ENCODE measurements at regions not wholly inside any gene's neighbourhood (a gene's known extent, or its start where the extent isn't known, plus 50 kb on each side); places are given as distances from the start of the nearest gene placed in this dataset.
A peak's percentile ranks its signal among the peaks of the same experiment; 100 is the strongest.

DNA sequence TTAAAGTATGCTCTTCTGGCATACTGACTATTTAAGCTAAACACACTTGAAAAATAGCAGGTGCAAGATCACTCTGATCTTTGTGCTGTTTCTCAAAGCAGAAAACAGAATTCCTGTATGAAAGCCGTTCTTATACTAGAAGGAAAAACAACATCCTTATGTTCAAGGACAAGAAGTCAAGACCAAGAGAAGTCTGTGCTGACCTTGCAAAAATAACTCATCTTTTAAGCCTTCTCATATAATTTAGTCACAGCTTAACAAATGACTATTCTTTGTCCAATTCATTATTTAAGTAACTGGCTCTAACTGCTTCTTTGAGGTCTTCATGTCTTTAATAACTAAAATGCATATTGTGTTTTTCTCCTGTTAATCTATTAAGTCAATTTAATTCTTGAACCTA lies 2750.2 kb upstream of the PCDH20 start:
- Histone ChIP-seq H3K9me3 (no peaks in the 10 kb centered on the region), H3K4me3 (no peak overlapping the region), H3K27ac (no peak overlapping the region), H3K36me3 (no peaks in the 10 kb centered on the region), H3K9ac (ENCODE audit: low read depth in 2 of 2, low read length in 2 of 2) (no peak overlapping the region), H3K4me1 (no peaks in the 10 kb centered on the region), H3K27me3 (no peaks in the 10 kb centered on the region)
- TF ChIP-seq CTCF (IDR thresholded peaks at IDR 0.05): no peak
- intact Hi-C loops (cut with DNase I): no loop called here
- no peak for DNase-seq

- Histone ChIP-seq H3K27me3 (no peaks in the 10 kb centered on the region), H3K9ac (ENCODE audit: low read depth in 2 of 2, low read length in 2 of 2) (no peak overlapping the region), H3K36me3 (no peaks in the 10 kb centered on the region), H3K27ac (no peak overlapping the region), H3K9me3 (peaks cover 3% of the 10 kb centered on the region), H3K4me1 (no peaks in the 10 kb centered on the region), H3K4me3 (no peak overlapping the region)
- peak; percentile 14 for DNase-seq
- intact Hi-C loops (cut with DNase I): no loop called here
- no peak for TF ChIP-seq CTCF (IDR thresholded peaks at IDR 0.05)
These were observed 2748.8 kb upstream of the PCDH20 start for GRCh38 chr13:64164435-64164834.

- Histone ChIP-seq H3K36me3 (no peaks in the 10 kb centered on the region), H3K4me1 (no peaks in the 10 kb centered on the region), H3K9ac (ENCODE audit: low read depth in 2 of 2, low read length in 2 of 2) (no peak overlapping the region), H3K4me3 (no peak overlapping the region), H3K27ac (no peak overlapping the region), H3K27me3 (no peaks in the 10 kb centered on the region), H3K9me3 (peaks cover 3% of the 10 kb centered on the region)
- no peak for DNase-seq
- intact Hi-C loops (cut with DNase I): no loop called here
- no peak for TF ChIP-seq CTCF (IDR thresholded peaks at IDR 0.05)
These were observed 2744.8 kb upstream of the PCDH20 start for GRCh38 chr13:64160479-64160878.

- no peak overlapping the region for H3K9ac ChIP-seq (ENCODE audit: low read depth in 2 of 2, low read length in 2 of 2)
- intact Hi-C loops (cut with DNase I): no loop called here
- no peak for TF ChIP-seq CTCF (IDR thresholded peaks at IDR 0.05)
- no peak overlapping the region for H3K27ac ChIP-seq
- no peaks in the 10 kb centered on the region for H3K36me3 ChIP-seq
- no peaks in the 10 kb centered on the region for H3K4me1 ChIP-seq
- H3K9me3 ChIP-seq: peaks cover 3% of the 10 kb centered on the region
- no peak for DNase-seq
- H3K4me3 ChIP-seq: no peak overlapping the region
- H3K27me3 ChIP-seq: no peaks in the 10 kb centered on the region
These were observed 2743.3 kb upstream of the PCDH20 start for GRCh38 chr13:64158908-64159307.

DNA sequence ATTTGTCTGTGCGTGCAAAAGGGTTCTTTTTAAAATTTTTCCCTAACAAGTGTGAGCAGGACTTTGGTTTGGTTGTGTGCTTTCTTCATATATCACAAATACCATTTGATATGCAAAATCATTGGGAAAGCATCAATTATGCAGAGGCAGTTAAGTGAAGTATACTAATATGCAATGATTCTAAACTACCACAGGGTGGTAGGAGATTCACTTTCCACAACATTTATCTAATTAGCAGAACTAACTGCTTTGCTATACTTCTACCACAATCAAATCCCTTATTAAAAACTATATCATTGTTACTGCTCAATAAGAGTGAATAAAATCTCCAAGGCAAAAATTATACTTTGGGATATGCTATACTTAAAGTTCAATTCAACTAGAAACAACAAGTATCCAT lies 2738.9 kb upstream of the PCDH20 start:
- Histone ChIP-seq H3K9ac (ENCODE audit: low read depth in 2 of 2, low read length in 2 of 2) (no peak overlapping the region), H3K9me3 (no peaks in the 10 kb centered on the region), H3K27ac (no peak overlapping the region), H3K27me3 (no peaks in the 10 kb centered on the region), H3K36me3 (no peaks in the 10 kb centered on the region), H3K4me3 (no peak overlapping the region), H3K4me1 (no peaks in the 10 kb centered on the region)
- no peak for TF ChIP-seq CTCF (IDR thresholded peaks at IDR 0.05)
- intact Hi-C loops (cut with DNase I): no loop called here
- DNase-seq: no peak

- Histone ChIP-seq H3K9ac (ENCODE audit: low read depth in 2 of 2, low read length in 2 of 2) (no peak overlapping the region), H3K27me3 (no peaks in the 10 kb centered on the region), H3K9me3 (no peaks in the 10 kb centered on the region), H3K27ac (no peak overlapping the region), H3K4me3 (no peak overlapping the region), H3K4me1 (no peaks in the 10 kb centered on the region), H3K36me3 (no peaks in the 10 kb centered on the region)
- no peak for DNase-seq
- no peak for TF ChIP-seq CTCF (IDR thresholded peaks at IDR 0.05)
- intact Hi-C loops (cut with DNase I): no loop called here
These were observed 2715.0 kb upstream of the PCDH20 start for GRCh38 chr13:64130600-64130999.

Data from colonic mucosa (tissue), 4 donors.